GM23338 (cell line): ENCODE measurements at regions not wholly inside any gene's neighbourhood (a gene's known extent, or its start where the extent isn't known, plus 50 kb on each side); places are given as distances from the start of the nearest gene placed in this dataset.

Source experiments
- CREB1 ChIP-seq: fragments of 250-450 bp; sonication (Bioruptor Pico); IDR thresholded peaks from 2 replicates; pipeline ENCODE4 v1.5.0; 2020; ENCODE audit warnings: low read depth, mild to moderate bottlenecking, moderate library complexity
- CTCF ChIP-seq, 2 experiments: fragments of 200-600 bp in 1 of 2; sonication (generic) in 1 of 2; conservative IDR thresholded peaks; 2 replicates each; pipeline versions ENCODE4 v1.5.1 to v1.6.1; 2016 to 2017; ENCODE audit warnings: antibody characterized with exemption in 2 of 2, low read depth in 2 of 2, mild to moderate bottlenecking in 2 of 2, moderate library complexity in 1 of 2
- EZH2 ChIP-seq: fragments of 200-600 bp; sonication (generic); IDR thresholded peaks from one replicate; pipeline ENCODE4 v1.8.0; 2017; ENCODE audit warnings: antibody characterized with exemption, mild to moderate bottlenecking, low read depth; ENCODE audit not compliant: unreplicated experiment
- NANOG ChIP-seq: IDR thresholded peaks from 2 replicates; pipeline ENCODE4 v1.6.1; 2016; ENCODE audit warnings: antibody characterized with exemption, borderline replicate concordance
- POLR2AphosphoS5 ChIP-seq: IDR thresholded peaks from 2 replicates; pipeline ENCODE4 v1.6.1; 2016; ENCODE audit warnings: antibody characterized with exemption, low read depth
- STAT1 ChIP-seq: IDR thresholded peaks from one replicate; pipeline ENCODE4 v1.6.1; 2016; ENCODE audit warnings: antibody characterized with exemption; ENCODE audit not compliant: unreplicated experiment
- ZNF462 ChIP-seq: fragments of 250-450 bp; sonication (Bioruptor Pico); IDR thresholded peaks from 2 replicates; pipeline ENCODE4 v1.5.0; 2020; ENCODE audit warnings: mild to moderate bottlenecking, moderate library complexity

GRCh38 chr7:21104124-21104500 is 317.4 kb upstream of the SP8 start:
- TF ChIP-seq CTCF (conservative IDR thresholded peaks at IDR 0.05; ENCODE audit: low read depth in 2 of 2), result no peak
- TF ChIP-seq EZH2, result no peak
- TF ChIP-seq POLR2AphosphoS5, result no peak
- no peak for TF ChIP-seq STAT1
- no peak for TF ChIP-seq ZNF462 (CRISPR knock-in tag)
- TF ChIP-seq NANOG, result no peak
- no peak for TF ChIP-seq CREB1 (CRISPR knock-in tag)
